ENCODE measurements at regions not wholly inside any gene's neighbourhood (a gene's known extent, or its start where the extent isn't known, plus 50 kb on each side); places are given as distances from the start of the nearest gene placed in this dataset.

DNA sequence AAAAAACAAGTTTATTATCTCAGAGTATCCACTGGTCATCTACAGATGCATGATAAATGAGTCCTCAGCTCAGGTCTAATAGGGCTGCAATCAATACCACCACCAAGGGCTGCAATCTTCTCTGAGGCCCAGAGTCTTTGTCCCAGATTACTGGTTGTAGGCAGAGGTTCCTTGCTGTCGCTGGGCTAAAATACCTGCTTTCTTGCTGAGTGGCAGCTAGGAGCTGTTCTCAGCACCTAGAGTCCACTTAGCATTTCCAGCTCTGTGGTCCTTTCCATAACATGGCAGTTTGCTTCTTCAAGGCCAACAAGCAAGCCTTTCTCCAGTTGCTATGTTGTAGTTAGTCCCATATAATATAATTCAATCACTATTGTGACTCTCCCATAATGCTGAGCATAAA lies 351.3 kb downstream of the SLITRK1 start:
- Histone ChIP-seq H3K27ac (no peak overlapping the region), H3K4me3 (no peak overlapping the region), H3K9me3 (no peaks in the 10 kb centered on the region), H3K36me3 (no peaks in the 10 kb centered on the region), H3K27me3 (no peaks in the 10 kb centered on the region), H3K4me1 (no peaks in the 10 kb centered on the region)
- TF ChIP-seq, protein P1, sequence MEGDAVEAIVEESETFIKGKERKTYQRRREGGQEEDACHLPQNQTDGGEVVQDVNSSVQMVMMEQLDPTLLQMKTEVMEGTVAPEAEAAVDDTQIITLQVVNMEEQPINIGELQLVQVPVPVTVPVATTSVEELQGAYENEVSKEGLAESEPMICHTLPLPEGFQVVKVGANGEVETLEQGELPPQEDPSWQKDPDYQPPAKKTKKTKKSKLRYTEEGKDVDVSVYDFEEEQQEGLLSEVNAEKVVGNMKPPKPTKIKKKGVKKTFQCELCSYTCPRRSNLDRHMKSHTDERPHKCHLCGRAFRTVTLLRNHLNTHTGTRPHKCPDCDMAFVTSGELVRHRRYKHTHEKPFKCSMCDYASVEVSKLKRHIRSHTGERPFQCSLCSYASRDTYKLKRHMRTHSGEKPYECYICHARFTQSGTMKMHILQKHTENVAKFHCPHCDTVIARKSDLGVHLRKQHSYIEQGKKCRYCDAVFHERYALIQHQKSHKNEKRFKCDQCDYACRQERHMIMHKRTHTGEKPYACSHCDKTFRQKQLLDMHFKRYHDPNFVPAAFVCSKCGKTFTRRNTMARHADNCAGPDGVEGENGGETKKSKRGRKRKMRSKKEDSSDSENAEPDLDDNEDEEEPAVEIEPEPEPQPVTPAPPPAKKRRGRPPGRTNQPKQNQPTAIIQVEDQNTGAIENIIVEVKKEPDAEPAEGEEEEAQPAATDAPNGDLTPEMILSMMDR (IDR thresholded peaks at IDR 0.05), result no peak
- no peak for ATAC-seq
- FAIRE-seq, result no peak
- intact Hi-C loops (cut with DNase I), result no loop called here
- no peak for DNase-seq
- WGBS, 2 donors, result 40 to 52% methylated on average over 1 of the region's 1 CpG

DNA sequence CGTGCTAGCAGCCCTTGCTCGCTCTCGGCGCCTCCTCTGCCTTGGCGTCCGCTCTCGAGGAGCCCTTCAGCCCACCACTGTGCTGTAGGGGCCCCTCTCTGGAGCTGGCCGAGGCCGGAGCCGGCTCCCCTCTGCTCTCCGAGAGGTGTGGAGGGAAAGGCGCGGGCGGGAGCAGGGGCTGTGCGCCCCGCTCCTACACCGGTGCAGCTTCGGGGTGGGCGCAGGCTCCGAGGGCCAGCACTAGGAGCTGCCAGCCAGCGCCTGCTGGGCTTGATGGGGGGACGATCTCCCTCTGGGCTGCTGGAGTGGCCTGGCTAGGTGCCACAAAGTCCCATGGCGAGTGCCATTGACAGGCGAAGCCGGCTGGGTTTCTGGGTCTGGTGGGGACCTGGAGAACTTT lies 365.5 kb downstream of the SLITRK1 start:
- intact Hi-C loops (cut with DNase I), result no loop called here
- DNase-seq, result peak in 2 of 6 donors; percentile 36 to 65
- H3K27ac ChIP-seq, result no peak overlapping the region
- no peaks in the 10 kb centered on the region for H3K9me3 ChIP-seq
- 93 to 96% methylated on average over 24 to 25 of the region's 25 CpGs for WGBS, 2 donors
- no peak overlapping the region for H3K4me3 ChIP-seq
- TF ChIP-seq, protein P1 (IDR thresholded peaks at IDR 0.05), result no peak
- no peak for ATAC-seq
- no peaks in the 10 kb centered on the region for H3K4me1 ChIP-seq
- FAIRE-seq, result no peak
- no peaks in the 10 kb centered on the region for H3K27me3 ChIP-seq
- H3K36me3 ChIP-seq, result no peaks in the 10 kb centered on the region

DNA sequence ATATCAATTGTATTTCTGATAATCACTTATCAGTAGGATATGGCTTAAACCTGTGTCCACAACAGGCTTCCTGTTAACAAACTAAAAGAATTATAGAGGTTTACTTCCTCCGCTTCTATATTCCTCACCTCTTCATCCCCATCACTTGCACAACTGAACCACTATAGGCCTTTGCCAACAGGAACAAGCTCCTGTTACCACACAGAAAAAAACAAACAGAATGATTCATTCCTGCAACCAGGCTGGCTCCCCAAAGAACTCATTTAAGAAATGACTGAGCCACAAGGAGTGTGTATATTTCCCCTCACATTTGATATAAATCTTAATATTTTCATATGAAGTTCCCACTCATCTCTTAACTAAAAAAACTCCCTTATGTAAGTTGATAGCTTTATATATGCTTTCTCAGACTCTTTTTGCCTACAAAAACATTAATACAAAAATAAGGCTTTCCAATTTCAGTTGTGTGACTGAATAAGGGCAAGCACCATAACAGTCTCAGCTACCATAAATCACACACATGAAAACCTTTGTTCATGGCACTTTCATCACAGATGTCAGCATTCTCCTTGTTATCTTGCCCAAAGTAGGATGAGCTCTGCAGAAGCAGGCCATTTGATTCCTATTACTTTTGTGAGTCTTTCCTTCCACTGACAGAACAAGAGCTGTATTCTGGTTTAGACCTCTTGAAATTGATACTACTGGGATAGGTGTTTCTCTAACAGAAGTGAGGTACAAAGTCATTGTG lies 366.8 kb downstream of the SLITRK1 start:
- 88 to 94% methylated on average over 1 of the region's 1 CpG for WGBS, 2 donors
- intact Hi-C loops (cut with DNase I), result no loop called here
- TF ChIP-seq, protein P1 (IDR thresholded peaks at IDR 0.05), result no peak
- Histone ChIP-seq H3K27ac (no peak overlapping the region), H3K4me3 (no peak overlapping the region), H3K4me1 (no peaks in the 10 kb centered on the region), H3K9me3 (no peaks in the 10 kb centered on the region), H3K36me3 (no peaks in the 10 kb centered on the region), H3K27me3 (no peaks in the 10 kb centered on the region)
- DNase-seq, result no peak
- no peak for ATAC-seq
- no peak for FAIRE-seq

DNA sequence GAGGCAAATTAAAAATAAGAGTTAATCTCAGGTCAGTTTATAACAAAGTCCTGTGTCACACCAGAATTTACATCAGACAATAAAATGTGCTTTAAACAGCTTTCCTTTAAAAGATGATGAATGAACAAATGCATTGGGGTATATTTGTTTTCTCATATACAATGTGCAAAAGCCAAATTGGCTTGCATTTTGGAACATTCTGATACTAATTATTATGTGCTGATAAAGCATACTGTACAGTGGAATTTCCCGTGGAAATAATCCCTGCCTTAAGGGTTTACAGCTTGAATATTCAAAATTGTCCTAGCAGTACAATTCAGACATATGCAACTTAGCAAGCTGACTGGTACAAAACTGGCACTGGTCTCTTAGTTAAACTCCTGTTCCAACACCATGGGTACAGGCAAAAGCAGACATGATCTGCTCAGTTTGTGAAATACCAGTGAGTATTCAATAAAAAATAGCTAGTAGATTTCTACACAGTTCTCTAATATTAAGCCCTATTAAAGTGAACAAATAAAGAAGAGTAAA lies 373.4 kb downstream of the SLITRK1 start:
- H3K9me3 ChIP-seq, result no peaks in the 10 kb centered on the region
- no peak for ATAC-seq
- no peaks in the 10 kb centered on the region for H3K27me3 ChIP-seq
- no peaks in the 10 kb centered on the region for H3K4me1 ChIP-seq
- no peaks in the 10 kb centered on the region for H3K36me3 ChIP-seq
- no peak overlapping the region for H3K27ac ChIP-seq
- H3K4me3 ChIP-seq, result no peak overlapping the region
- intact Hi-C loops (cut with DNase I), result no loop called here
- 15 to 27% methylated on average over 1 of the region's 1 CpG for WGBS, 2 donors
- DNase-seq, result no peak
- TF ChIP-seq, protein P1 (IDR thresholded peaks at IDR 0.05), result no peak
- no peak for FAIRE-seq

DNA sequence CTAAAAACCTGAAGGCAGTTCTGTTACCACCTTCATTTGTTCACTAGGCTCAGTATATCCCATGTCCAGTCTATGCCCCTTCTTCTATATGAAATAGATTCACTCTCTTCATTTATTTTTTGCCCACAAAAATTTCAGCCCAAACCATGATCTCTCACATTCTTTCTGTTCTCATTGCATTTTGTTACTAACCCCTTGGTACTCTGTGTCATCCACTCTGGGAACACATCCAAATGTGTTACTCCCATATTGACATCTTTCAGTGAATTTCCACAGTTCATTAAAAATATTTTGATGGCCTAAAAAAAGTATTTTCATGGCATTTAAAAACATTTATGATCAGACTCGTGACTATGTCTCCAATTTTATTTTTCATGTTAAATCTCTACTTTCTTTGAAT lies 378.9 kb downstream of the SLITRK1 start:
- WGBS, 2 donors, result 52 to 62% methylated on average over 1 of the region's 1 CpG
- DNase-seq, result no peak
- H3K27ac ChIP-seq, result no peak overlapping the region
- no peaks in the 10 kb centered on the region for H3K9me3 ChIP-seq
- no peaks in the 10 kb centered on the region for H3K4me1 ChIP-seq
- no peaks in the 10 kb centered on the region for H3K36me3 ChIP-seq
- no peaks in the 10 kb centered on the region for H3K27me3 ChIP-seq
- TF ChIP-seq, protein P1 (IDR thresholded peaks at IDR 0.05), result no peak
- ATAC-seq, result no peak
- H3K4me3 ChIP-seq, result no peak overlapping the region
- intact Hi-C loops (cut with DNase I), result no loop called here
- FAIRE-seq, result no peak

Data from pancreas (tissue), 10 donors.